K562 (cell line): ENCODE measurements at regions not wholly inside any gene's neighbourhood (a gene's known extent, or its start where the extent isn't known, plus 50 kb on each side); places are given as distances from the start of the nearest gene placed in this dataset.

Experiments used
- ATF3 ChIP-seq, 2 experiments: fragments of 450-650 bp in 1 of 2; sonication (generic) in 1 of 2; formaldehyde crosslinking in 1 of 2; IDR thresholded peaks in 1 of 2; conservative IDR thresholded peaks in 1 of 2; 2 replicates each; pipeline versions ENCODE4 v1.6.1 to v1.8.1; 2016 to 2023; ENCODE audit warnings: mild to moderate bottlenecking in 2 of 2, moderate library complexity in 2 of 2, inconsistent platforms in 1 of 2, missing genetic modification reagents in 1 of 2
- CBX2 ChIP-seq: fragments of 200-600 bp; sonication (generic); IDR thresholded peaks from one replicate; pipeline ENCODE4 v1.6.1; 2012; ENCODE audit warnings: mild to moderate bottlenecking, low read length, inconsistent platforms; ENCODE audit not compliant: insufficient read depth, poor library complexity, severe bottlenecking
- CBX3 ChIP-seq, 2 experiments: IDR thresholded peaks; 1 replicate in 1 of 2; 2 replicates in 1 of 2; pipeline ENCODE4 v1.6.1; 2012; ENCODE audit warnings: inconsistent platforms in 2 of 2, low read length in 2 of 2, borderline replicate concordance in 1 of 2, control low read depth in 1 of 2
- ELF2 ChIP-seq: fragments of 250-450 bp; sonication (Bioruptor Pico); IDR thresholded peaks from 2 replicates; pipeline ENCODE4 v1.5.0; 2021; ENCODE audit warnings: mild to moderate bottlenecking
- MXD1 ChIP-seq: fragments of 250-450 bp; sonication (Bioruptor Pico); IDR thresholded peaks from 2 replicates; pipeline ENCODE4 v1.8.0; 2021; ENCODE audit warnings: borderline replicate concordance, mild to moderate bottlenecking, moderate library complexity; ENCODE audit not compliant: poor library complexity, severe bottlenecking
- NRF1 ChIP-seq, 2 experiments: fragments of 450-650 bp; IDR thresholded peaks in 1 of 2; conservative IDR thresholded peaks in 1 of 2; 2 replicates each; pipeline ENCODE4 v1.6.1; 2014; ENCODE audit warnings: mild to moderate bottlenecking in 2 of 2
- PHB2 ChIP-seq: fragments of 450-650 bp; IDR thresholded peaks from 2 replicates; pipeline ENCODE4 v1.6.1; 2017; ENCODE audit warnings: low read depth
- SRSF9 ChIP-seq: fragments of 200-400 bp; formaldehyde crosslinking; IDR thresholded peaks from 2 replicates; pipeline ENCODE4 v1.6.1; 2017; ENCODE audit warnings: low read depth, low read length, borderline replicate concordance
- ZBTB33 ChIP-seq: sonication (generic); formaldehyde crosslinking; IDR thresholded peaks from 2 replicates; pipeline ENCODE4 v1.8.1; 2023; ENCODE audit warnings: mild to moderate bottlenecking, missing genetic modification reagents
- ZSCAN32 ChIP-seq: fragments of 450-650 bp; formaldehyde crosslinking; IDR thresholded peaks from 2 replicates; pipeline ENCODE4 v1.4.0; 2020; ENCODE audit warnings: mild to moderate bottlenecking, moderate library complexity

GRCh38 chr14:98900798-98901197, 371.2 kb downstream of the BCL11B start (continued):
- no peak for TF ChIP-seq ZBTB33 (CRISPR knock-in tag)
- no peak for TF ChIP-seq ZSCAN32 (CRISPR knock-in tag)
- TF ChIP-seq CBX2 = no peak
- TF ChIP-seq CBX3 (IDR thresholded peaks at IDR 0.05; ENCODE audit: borderline replicate concordance in 1 of 2, low read length in 2 of 2) = no peak
- no peak for TF ChIP-seq ELF2
- TF ChIP-seq NRF1 (conservative IDR thresholded peaks at IDR 0.05 in 1 of 2, IDR thresholded peaks at IDR 0.05 in 1 of 2) = no peak
- TF ChIP-seq ATF3 (IDR thresholded peaks at IDR 0.05) = peak; percentile 34; the same call in 1 of the 2 replicates
- no peak for TF ChIP-seq ATF3 (CRISPR knock-in tag; conservative IDR thresholded peaks at IDR 0.05)
- TF ChIP-seq SRSF9 = no peak
- no peak for TF ChIP-seq PHB2
- no peak for TF ChIP-seq MXD1 (CRISPR knock-in tag)
